ENCODE measurements at regions not wholly inside any gene's neighbourhood (a gene's known extent, or its start where the extent isn't known, plus 50 kb on each side); places are given as distances from the start of the nearest gene placed in this dataset.

DNA sequence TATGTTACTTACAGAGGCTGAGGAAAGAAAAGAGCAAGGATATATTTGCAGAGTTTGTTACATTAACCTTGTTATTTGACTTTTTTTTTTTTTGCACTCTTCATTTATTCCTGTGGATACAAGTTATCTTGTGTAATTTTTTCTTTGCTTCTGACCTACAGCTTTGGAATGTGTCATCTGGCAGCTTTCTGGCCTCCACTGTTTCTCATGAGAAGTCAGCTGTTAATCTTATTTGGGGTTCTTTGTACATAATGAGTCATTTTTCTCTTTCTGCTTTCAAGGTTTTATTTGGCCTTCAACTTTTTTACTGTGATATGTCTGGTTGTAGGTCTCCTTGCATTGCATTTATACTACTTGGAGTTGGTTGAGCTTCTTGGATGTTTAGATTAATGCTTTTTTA lies 333.4 kb downstream of the SMOC2 start:
- TF ChIP-seq CTCF (IDR thresholded peaks at IDR 0.05; ENCODE audit: insufficient read depth, low read depth, low read length): no peak
- TF ChIP-seq EZH2 (IDR thresholded peaks at IDR 0.05; ENCODE audit: insufficient read depth, low read length): no peak
